GM12892 (cell line): ENCODE measurements at regions not wholly inside any gene's neighbourhood (a gene's known extent, or its start where the extent isn't known, plus 50 kb on each side); places are given as distances from the start of the nearest gene placed in this dataset.

Source experiments
- DNase-seq: peaks from one replicate; pipeline ENCODE4 v3.0.0; 2011; ENCODE audit not compliant: insufficient read length
- FAIRE-seq: peaks from 2 replicates; lab custom pipeline; 2011; peaks lifted over from hg19 to GRCh38; lab: Jason Lieb, UNC
- POLR2A ChIP-seq: IDR thresholded peaks from 2 replicates; pipeline ENCODE4 v1.6.1; 2011; ENCODE audit warnings: low read depth, low read length, control low read depth
- POLR2AphosphoS5 ChIP-seq: IDR thresholded peaks from 2 replicates; pipeline ENCODE4 v1.6.1; 2011; ENCODE audit warnings: low read depth, low read length, control low read depth
- TAF1 ChIP-seq: IDR thresholded peaks from 2 replicates; pipeline ENCODE4 v1.6.1; 2011; ENCODE audit warnings: low read depth, mild to moderate bottlenecking, control low read depth, low read length, borderline replicate concordance

- FAIRE-seq (no peak), DNase-seq (no peak)
- TF ChIP-seq POLR2A (no peak), POLR2AphosphoS5 (no peak), TAF1 (no peak)
Observed at GRCh38 chr11:23520226-23520960, 660.1 kb upstream of the CCDC179 start.

DNA sequence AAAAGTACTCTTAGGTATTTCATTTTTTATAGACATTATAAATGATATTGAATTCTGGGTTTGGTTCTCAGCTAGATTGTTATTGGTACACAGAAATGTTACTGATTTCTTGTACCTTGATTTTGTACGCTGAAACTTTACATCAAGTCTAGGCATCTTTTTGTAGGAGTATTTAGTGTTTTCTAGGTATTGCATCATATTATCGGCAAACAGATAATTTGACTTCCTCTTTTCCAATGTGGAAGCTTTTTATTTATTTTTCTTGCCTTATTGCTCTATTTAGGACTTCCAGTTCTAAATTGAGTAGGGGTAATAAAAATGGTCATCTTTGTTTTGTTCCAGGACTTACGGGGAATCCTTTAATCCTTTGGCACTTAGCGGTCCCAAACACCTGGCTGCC lies 676.6 kb upstream of the CCDC179 start:
- TF ChIP-seq TAF1 (no peak), POLR2A (no peak), POLR2AphosphoS5 (no peak)
- no peak for FAIRE-seq
- no peak for DNase-seq

DNA sequence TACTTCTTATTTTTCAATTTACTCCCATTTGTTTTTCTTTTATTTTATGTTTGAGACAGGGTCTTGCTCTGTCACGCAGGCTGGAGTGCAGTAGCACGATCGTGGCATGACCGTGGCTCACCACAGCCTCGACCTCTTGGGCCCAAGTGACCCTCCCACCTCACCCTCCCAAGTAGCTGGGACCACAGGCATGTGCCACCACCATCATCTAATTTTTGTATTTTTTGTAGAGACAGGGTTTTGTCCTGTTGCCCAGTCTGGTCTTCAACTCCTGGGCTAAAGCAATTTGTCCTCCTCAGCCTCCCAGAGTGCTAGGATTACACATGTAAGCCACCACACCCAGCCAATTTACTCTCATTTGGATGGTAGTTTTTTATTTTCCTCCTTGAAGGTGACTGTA lies 679.3 kb upstream of the CCDC179 start:
- no peak for FAIRE-seq
- TF ChIP-seq POLR2A = no peak
- no peak for TF ChIP-seq POLR2AphosphoS5
- no peak for TF ChIP-seq TAF1
- no peak for DNase-seq

GRCh38 chr11:23540101-23540561 lies 679.9 kb upstream of the CCDC179 start:
- peak; percentile 87 for FAIRE-seq
- DNase-seq = no peak
- no peak for TF ChIP-seq TAF1
- no peak for TF ChIP-seq POLR2AphosphoS5
- no peak for TF ChIP-seq POLR2A

- TF ChIP-seq POLR2AphosphoS5 (no peak), POLR2A (no peak), TAF1 (no peak)
- no peak for DNase-seq
- FAIRE-seq = no peak
Observed at GRCh38 chr11:23542189-23542588, 681.9 kb upstream of the CCDC179 start.

- TF ChIP-seq POLR2A = no peak
- no peak for TF ChIP-seq POLR2AphosphoS5
- DNase-seq (no peak), FAIRE-seq (no peak)
Observed at GRCh38 chr11:23542816-23543215, 682.5 kb upstream of the CCDC179 start.

DNA sequence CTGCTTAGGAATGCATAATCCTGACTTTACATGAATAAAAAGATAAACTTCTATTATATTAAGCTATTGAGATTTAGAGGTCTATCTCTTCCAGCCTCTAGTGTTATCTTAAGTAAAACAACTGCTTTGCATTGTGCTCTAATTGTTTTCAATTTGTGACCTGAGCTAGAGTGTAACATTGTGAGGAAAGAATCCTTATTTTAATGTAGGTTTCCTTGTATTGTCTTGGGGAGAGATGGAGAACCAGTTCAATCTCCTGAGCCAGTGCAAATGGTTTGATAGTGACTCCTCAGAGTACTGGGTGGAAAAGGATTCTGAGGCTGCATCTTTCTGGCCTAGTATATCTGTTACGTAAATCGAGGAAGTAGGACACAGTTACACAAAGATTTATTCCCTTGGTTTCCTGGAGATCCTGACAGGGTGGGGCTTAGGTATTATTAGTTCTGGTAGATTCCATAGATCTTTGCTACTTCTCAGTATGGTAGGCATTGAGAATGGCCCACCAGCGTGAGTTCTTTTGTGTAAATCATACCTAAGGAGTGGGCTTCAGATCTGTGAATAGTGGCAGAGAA lies 683.5 kb upstream of the CCDC179 start:
- DNase-seq = no peak

DNA sequence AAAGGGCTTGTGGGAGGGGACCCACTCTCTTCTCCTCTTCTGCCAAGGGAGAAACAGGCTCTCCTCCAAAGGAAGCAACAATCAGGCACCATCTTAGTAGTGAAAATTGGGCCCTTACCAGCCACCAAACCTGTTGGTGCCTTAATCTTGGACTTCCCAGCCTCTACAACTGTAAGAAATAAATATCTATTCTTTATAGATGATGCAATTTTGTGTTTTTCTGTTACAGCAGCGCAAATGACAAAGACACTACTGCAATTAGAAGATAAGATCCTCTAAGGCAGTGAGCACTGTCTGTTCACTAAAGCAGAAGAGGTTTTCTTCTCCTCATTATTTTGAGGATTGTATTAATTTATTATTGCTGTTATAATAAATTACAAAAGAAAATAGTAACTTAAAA lies 691.4 kb upstream of the CCDC179 start:
- no peak for TF ChIP-seq TAF1
- TF ChIP-seq POLR2AphosphoS5 = no peak
- no peak for TF ChIP-seq POLR2A
- FAIRE-seq (no peak), DNase-seq (no peak)

More for the DNA sequence above, 683.5 kb upstream of the CCDC179 start:
- no peak for TF ChIP-seq TAF1
- no peak for TF ChIP-seq POLR2A
- no peak for TF ChIP-seq POLR2AphosphoS5
- FAIRE-seq = no peak

GRCh38 chr11:23554002-23554401 lies 693.7 kb upstream of the CCDC179 start:
- DNase-seq (no peak), FAIRE-seq (no peak)
- TF ChIP-seq POLR2A = no peak
- TF ChIP-seq POLR2AphosphoS5 = no peak
- TF ChIP-seq TAF1 = no peak

DNA sequence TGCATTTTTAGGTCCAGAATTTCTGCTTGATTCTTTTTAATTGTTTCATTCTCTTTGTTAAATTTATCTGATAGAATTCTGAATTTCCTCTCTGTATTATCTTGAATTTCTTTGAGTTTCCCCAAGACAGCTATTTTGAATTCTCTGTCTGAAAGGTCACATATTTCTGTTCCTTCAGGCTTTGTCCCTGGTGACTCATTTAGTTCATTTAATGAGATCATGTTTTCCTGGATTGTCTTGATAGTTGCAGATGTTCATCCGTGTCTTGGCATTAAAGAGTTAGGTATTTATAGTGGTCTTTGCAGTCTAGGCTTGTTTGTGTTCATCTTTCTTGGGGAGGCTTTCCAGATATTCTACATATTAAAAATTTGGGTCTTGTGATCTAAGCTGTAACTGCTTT lies 694.8 kb upstream of the CCDC179 start:
- no peak for TF ChIP-seq TAF1
- no peak for TF ChIP-seq POLR2A
- TF ChIP-seq POLR2AphosphoS5 = no peak
- DNase-seq (no peak), FAIRE-seq (no peak)

- TF ChIP-seq POLR2AphosphoS5 (no peak), POLR2A (no peak), TAF1 (no peak)
- DNase-seq (no peak), FAIRE-seq (no peak)
Observed at GRCh38 chr11:23556163-23556750, 696.0 kb upstream of the CCDC179 start.

- DNase-seq (no peak), FAIRE-seq (no peak)
- TF ChIP-seq POLR2AphosphoS5 (no peak), TAF1 (no peak), POLR2A (no peak)
Observed at GRCh38 chr11:23563591-23563990, 703.3 kb upstream of the CCDC179 start.
